Activated CD4-positive, alpha-beta T cell treated with anti-CD3 and anti-CD28 coated beads for 36 hours (primary cell): ENCODE measurements at regions not wholly inside any gene's neighbourhood (a gene's known extent, or its start where the extent isn't known, plus 50 kb on each side); places are given as distances from the start of the nearest gene placed in this dataset.
"Not testable (repeated sequence)": the region's sequence is repeated elsewhere in the genome, so short reads cannot be mapped to it uniquely, and the experiment has no call there.

Source experiments
- ATAC-seq: fragments of 200-7000 bp; cut with Tn5 transposase; one replicate; pipeline ENCODE4 v1.10.0; 2021; ENCODE audit warnings: mild to moderate bottlenecking, moderate library complexity
- CTCF ChIA-PET: fragments of 350-600 bp; sonication (Branson Sonifier 250); formaldehyde crosslinking; loops from one replicate; lab custom pipeline; 2021; ENCODE audit warnings: antibody characterized with exemption; lab: Charles Lee
- POLR2A ChIA-PET: fragments of 350-600 bp; sonication (Branson Sonifier 250); formaldehyde crosslinking; loops from one replicate; lab custom pipeline; 2021; ENCODE audit warnings: antibody characterized with exemption, inconsistent platforms; lab: Charles Lee
- DNase-seq: peaks from one replicate; pipeline ENCODE4 v3.0.0-alpha.2; 2020
- H3K27ac Mint-ChIP-seq: one replicate; pipeline ENCODE4 v1.8.0; 2021; ENCODE audit warnings: mixed read lengths
- H3K27me3 Mint-ChIP-seq: one replicate; pipeline ENCODE4 v1.8.0; 2021; ENCODE audit warnings: mixed read lengths
- H3K36me3 Mint-ChIP-seq: one replicate; pipeline ENCODE4 v1.8.0; 2021; ENCODE audit warnings: low read depth, mixed read lengths
- H3K4me1 Mint-ChIP-seq: one replicate; pipeline ENCODE4 v1.8.0; 2021; ENCODE audit warnings: mixed read lengths
- H3K4me3 Mint-ChIP-seq: one replicate; pipeline ENCODE4 v1.8.0; 2021; ENCODE audit warnings: mild to moderate bottlenecking, moderate library complexity, mixed read lengths
- H3K9me3 Mint-ChIP-seq: one replicate; pipeline ENCODE4 v1.8.0; 2021; ENCODE audit warnings: low read depth, mixed read lengths
- intact Hi-C, 2 experiments: fragments of 100-400 bp; cut with DNase I in 1 of 2; cut with micrococcal nuclease in 1 of 2; formaldehyde crosslinking; loops; one replicate each; pipeline versions ENCODE4 v1.14.2 to v1.15.1; 2022 to 2024; cut with DNase I, micrococcal nuclease

DNA sequence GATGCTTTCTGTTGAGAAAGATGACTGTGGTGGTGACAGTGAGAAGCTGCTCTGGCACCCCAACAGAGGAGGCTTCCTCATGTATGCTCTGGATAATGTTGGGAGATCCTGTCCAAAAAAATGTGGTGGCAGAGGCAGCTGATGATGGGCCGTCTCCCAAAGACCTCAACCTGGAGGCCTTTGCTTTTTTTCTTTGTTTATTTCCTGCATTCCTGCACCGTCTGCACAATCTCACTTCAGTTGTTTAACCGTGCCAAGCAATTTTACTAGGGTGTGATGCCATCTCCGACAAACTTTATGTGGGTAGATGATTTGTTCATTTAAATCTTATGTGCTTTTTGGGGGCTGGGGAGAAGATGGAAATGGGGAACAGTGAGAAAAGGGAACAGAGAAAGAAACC, 62.2 kb upstream of the IGFBP5 start:
- H3K9me3 Mint-ChIP-seq = no peaks in the 10 kb centered on the region
- no peak for ATAC-seq
- ChIA-PET POLR2A (no interaction called here), CTCF (interaction anchor here (1.4 kb wide), 1 partner anchor 59 kb away, joined by 3 read pairs; no protein-coding TSS in a partner anchor)
- no peak overlapping the region for H3K27ac Mint-ChIP-seq
- no peaks in the 10 kb centered on the region for H3K36me3 Mint-ChIP-seq
- peaks cover 2% of the 10 kb centered on the region for H3K27me3 Mint-ChIP-seq
- no peak overlapping the region for H3K4me3 Mint-ChIP-seq
- intact Hi-C loops = no loop called here
- no peaks in the 10 kb centered on the region for H3K4me1 Mint-ChIP-seq
- no peak for DNase-seq

DNA sequence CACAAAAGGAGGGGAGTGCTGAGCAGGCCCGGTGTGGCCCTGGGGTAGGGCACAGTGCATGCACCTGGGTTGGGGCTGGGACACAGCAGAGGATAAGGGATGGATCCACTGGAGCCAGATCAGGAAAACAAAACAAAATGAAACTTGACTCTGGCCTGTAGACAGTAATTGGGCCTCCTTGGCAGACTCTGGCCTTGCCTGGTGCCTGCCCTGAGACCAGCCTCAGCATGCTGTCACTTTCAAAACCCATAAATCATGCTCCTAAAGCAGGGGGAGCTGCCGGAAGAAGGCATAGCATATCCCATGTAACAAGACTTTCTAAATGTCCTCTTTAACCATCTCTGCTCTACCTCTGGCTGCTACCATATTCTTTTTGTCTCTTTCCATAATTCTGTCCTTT, 61.1 kb upstream of the IGFBP5 start:
- H3K9me3 Mint-ChIP-seq = no peaks in the 10 kb centered on the region
- intact Hi-C loops = no loop called here
- ChIA-PET POLR2A (no interaction called here), CTCF (interaction anchor here (0.5 to 1.4 kb wide), 3 partner anchors 29 to 879 kb away, joined by 3 read pairs; no protein-coding TSS in a partner anchor)
- H3K4me1 Mint-ChIP-seq = no peaks in the 10 kb centered on the region
- H3K4me3 Mint-ChIP-seq = no peak overlapping the region
- no peaks in the 10 kb centered on the region for H3K36me3 Mint-ChIP-seq
- DNase-seq (no peak), ATAC-seq (no peak)
- H3K27ac Mint-ChIP-seq = no peak overlapping the region
- peaks cover 2% of the 10 kb centered on the region for H3K27me3 Mint-ChIP-seq

GRCh38 chr2:216754812-216755211, 59.5 kb upstream of the IGFBP5 start:
- intact Hi-C loops = no loop called here
- CTCF ChIA-PET = interaction anchor here (1.0 to 1.5 kb wide), 2 partner anchors 11 to 13 kb away, joined by 3 to 4 read pairs; no protein-coding TSS in a partner anchor
- DNase-seq = no peak
- H3K27ac Mint-ChIP-seq = no peak overlapping the region
- no peak overlapping the region for H3K4me3 Mint-ChIP-seq
- POLR2A ChIA-PET = no interaction called here
- H3K4me1 Mint-ChIP-seq = no peaks in the 10 kb centered on the region
- no peaks in the 10 kb centered on the region for H3K9me3 Mint-ChIP-seq
- no peak for ATAC-seq
- H3K27me3 Mint-ChIP-seq = peaks cover 5% of the 10 kb centered on the region
- no peaks in the 10 kb centered on the region for H3K36me3 Mint-ChIP-seq

DNA sequence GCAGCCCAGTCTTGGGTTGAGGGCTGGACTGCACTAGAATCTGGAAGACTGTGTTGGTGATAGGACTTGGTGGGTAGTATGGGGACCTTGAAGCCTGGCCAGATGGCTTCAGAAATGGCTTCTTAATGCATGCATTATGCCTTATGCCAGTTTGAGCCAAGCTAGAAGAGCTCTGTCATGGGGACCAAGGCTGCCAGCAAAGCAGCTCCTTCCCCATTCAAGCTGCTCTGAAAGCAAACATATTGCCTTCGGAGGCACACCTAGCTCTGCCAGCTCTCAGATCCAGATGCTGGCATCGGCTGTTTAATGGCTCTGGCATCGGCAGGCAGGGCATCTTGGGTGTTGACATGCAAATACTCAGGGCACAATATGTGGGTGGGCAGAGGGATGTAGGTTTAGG, 59.0 kb upstream of the IGFBP5 start:
- Mint-ChIP-seq H3K27ac (no peak overlapping the region), H3K27me3 (peaks cover 5% of the 10 kb centered on the region), H3K4me1 (no peaks in the 10 kb centered on the region), H3K4me3 (no peak overlapping the region), H3K9me3 (no peaks in the 10 kb centered on the region), H3K36me3 (no peaks in the 10 kb centered on the region)
- no peak for DNase-seq
- intact Hi-C loops = no loop called here
- ChIA-PET CTCF (interaction anchor here (1.0 to 1.5 kb wide), 2 partner anchors 10 to 12 kb away, joined by 3 to 4 read pairs; no protein-coding TSS in a partner anchor), POLR2A (no interaction called here)
- no peak for ATAC-seq

- Mint-ChIP-seq H3K36me3 (no peaks in the 10 kb centered on the region), H3K9me3 (no peaks in the 10 kb centered on the region), H3K27me3 (peaks cover 8% of the 10 kb centered on the region), H3K27ac (no peak overlapping the region), H3K4me3 (no peak overlapping the region), H3K4me1 (no peaks in the 10 kb centered on the region)
- ATAC-seq (no peak), DNase-seq (no peak)
- ChIA-PET CTCF (no interaction called here), POLR2A (no interaction called here)
- intact Hi-C loops = no loop called here
Observed at GRCh38 chr2:216752855-216753505, 57.6 kb upstream of the IGFBP5 start.

- H3K4me1 Mint-ChIP-seq, H3K4me3 Mint-ChIP-seq, intact Hi-C loops, H3K9me3 Mint-ChIP-seq, CTCF ChIA-PET, H3K36me3 Mint-ChIP-seq, H3K27ac Mint-ChIP-seq, DNase-seq, POLR2A ChIA-PET, H3K27me3 Mint-ChIP-seq, ATAC-seq: not testable (repeated sequence)
Observed at GRCh38 chr2:216750750-216751149, 55.4 kb upstream of the IGFBP5 start.

DNA sequence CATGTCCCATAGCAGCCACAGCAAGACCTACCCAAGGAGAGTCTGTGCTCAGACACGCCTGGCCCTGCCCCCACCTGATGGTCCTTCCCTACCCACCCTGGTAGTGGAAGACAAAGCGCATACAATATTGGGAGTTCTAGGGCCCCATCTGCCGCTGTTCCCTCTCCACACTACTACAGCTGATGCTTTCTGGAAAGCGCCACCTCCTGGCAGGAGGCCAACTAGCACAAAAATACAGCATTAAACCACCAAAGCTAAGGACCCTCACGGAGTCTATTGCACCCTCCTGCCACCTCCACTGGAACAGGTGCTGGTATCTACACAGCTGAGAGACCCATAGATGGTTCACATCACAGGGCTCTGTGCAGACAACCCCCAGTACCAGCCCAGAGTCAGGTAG, 50.9 kb upstream of the IGFBP5 start:
- H3K4me1 Mint-ChIP-seq, H3K27ac Mint-ChIP-seq, ATAC-seq, H3K36me3 Mint-ChIP-seq, POLR2A ChIA-PET, H3K4me3 Mint-ChIP-seq, H3K9me3 Mint-ChIP-seq, intact Hi-C loops: not testable (repeated sequence)
- peaks cover 12% of the 10 kb centered on the region for H3K27me3 Mint-ChIP-seq
- CTCF ChIA-PET = interaction anchor here (1.1 to 1.8 kb wide), 2 partner anchors 41 to 64 kb away, joined by 3 to 4 read pairs; no protein-coding TSS in a partner anchor
- peak; percentile 28 for DNase-seq

DNA sequence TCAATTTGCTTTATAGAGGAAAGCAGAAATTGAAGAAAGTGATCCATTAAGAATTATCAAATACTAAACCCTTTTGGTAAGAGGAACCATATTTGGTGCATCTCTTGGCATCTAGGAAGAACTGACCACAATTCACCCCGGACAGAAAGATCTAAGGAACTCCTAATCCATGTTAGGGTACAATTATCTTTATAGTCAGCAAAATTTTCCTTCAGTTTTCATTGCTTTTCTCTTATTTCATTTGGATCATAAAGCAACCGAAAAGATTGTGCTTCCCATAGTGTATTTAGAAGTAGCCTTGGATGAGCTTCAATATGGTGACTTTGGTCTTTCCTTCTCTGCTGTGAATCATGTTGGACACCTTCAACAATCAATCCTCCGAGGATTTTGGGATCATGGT, 50.1 kb upstream of the IGFBP5 start:
- Mint-ChIP-seq H3K27me3 (peaks cover 9% of the 10 kb centered on the region), H3K27ac (no peak overlapping the region), H3K36me3 (no peaks in the 10 kb centered on the region), H3K4me1 (no peaks in the 10 kb centered on the region), H3K9me3 (no peaks in the 10 kb centered on the region), H3K4me3 (no peak overlapping the region)
- ATAC-seq (no peak), DNase-seq (no peak)
- POLR2A ChIA-PET = no interaction called here
- CTCF ChIA-PET = no interaction called here
- intact Hi-C loops = no loop called here
